SKM-1 (cell line): ENCODE measurements at regions not wholly inside any gene's neighbourhood (a gene's known extent, or its start where the extent isn't known, plus 50 kb on each side); places are given as distances from the start of the nearest gene placed in this dataset.
A peak's percentile ranks its signal among the peaks of the same experiment; 100 is the strongest.
"Not testable (repeated sequence)": the region's sequence is repeated elsewhere in the genome, so short reads cannot be mapped to it uniquely, and the experiment has no call there.

Experiments used
- DNase-seq: peaks from one replicate; lab custom pipeline; 2025; ENCODE audit not compliant: unreplicated experiment; lab: John Stamatoyannopoulos, UW

GRCh38 chr5:106488407-106488806, 1182.3 kb downstream of the EFNA5 start:
- no peak for DNase-seq

DNA sequence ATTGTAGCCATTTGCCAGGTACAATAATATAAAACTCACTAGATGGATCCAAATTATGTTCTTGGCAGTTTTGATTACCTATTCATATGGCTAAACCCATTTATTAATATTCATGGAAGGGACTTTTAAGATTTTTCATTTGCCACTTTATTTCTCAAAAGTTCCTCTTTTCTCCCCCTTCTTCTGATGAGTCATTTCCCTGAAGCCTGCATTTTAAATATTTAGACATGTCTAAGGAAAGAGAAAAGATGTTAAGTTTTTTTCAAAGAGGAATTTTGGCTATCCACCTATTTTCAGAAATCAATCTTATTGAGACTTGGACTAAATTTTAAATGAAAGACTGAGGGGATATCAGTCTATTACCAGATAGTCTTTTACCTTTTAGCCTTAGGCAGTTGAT, 1189.4 kb downstream of the EFNA5 start:
- DNase-seq, result no peak

GRCh38 chr5:106476630-106477029, 1194.1 kb downstream of the EFNA5 start:
- DNase-seq, result no peak

GRCh38 chr5:106474066-106474465, 1196.7 kb downstream of the EFNA5 start:
- DNase-seq, result no peak

DNA sequence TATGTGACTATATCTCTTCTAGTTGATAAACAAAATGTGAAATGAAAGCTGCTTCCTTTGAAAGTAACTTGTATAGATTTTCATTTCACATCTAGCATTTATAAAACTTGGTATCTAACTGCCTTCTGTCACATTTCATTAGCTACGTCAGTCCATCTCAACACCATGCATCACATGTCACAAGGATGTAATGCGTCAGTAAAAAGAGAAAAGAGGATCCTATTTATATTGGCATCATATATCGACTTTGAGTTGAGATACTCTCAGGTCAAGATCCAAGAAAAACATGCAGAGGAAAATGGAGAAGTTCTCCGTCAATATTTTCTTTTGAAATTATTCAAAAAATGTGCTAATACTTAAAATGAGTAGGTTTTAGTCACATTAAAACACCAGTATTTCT, 1211.2 kb downstream of the EFNA5 start:
- DNase-seq, result no peak

- peak; percentile 14 for DNase-seq
Observed at GRCh38 chr5:106454651-106455415, 1215.9 kb downstream of the EFNA5 start.

DNA sequence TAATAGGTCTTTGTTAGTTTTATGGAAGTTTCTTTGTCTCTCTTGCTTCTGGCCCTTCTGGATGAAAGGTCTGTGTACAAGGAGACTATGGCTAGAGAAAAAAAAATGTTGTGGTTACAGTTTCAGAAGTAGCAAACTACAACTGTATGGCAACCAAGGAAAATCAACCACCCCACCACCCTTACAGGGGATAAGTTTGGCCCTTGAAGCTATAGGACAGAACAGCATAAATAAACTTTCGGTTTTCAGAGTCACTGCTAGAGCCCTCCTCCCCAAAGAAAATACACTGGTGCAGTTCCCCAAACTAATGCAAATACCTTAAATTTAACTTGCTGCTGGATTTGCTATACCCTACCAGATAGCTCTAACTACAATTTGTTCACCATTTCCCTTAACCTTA, 1216.7 kb downstream of the EFNA5 start:
- DNase-seq, result no peak

DNA sequence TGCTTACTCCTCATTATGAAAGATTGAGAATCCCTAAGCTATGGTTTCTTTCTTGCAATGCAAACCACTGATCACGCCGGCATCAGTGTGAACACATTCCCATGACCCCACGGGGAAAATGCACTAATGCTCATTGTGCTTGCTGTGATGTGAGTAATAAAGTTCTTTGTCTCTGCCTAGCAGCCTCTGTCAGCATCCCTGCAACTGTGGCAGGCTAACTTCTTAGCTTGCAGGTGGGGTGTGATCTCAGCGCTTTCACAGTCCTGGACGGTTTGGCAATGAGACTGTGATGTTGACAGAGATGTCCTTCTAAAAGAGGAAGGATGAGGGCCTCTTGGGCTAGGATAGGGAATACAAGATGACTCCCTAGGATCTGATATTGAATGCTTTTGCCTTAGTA, 1218.7 kb downstream of the EFNA5 start:
- no peak for DNase-seq

GRCh38 chr5:106443746-106444145, 1227.0 kb downstream of the EFNA5 start:
- DNase-seq, result no peak

GRCh38 chr5:106435185-106435584, 1235.6 kb downstream of the EFNA5 start:
- no peak for DNase-seq

DNA sequence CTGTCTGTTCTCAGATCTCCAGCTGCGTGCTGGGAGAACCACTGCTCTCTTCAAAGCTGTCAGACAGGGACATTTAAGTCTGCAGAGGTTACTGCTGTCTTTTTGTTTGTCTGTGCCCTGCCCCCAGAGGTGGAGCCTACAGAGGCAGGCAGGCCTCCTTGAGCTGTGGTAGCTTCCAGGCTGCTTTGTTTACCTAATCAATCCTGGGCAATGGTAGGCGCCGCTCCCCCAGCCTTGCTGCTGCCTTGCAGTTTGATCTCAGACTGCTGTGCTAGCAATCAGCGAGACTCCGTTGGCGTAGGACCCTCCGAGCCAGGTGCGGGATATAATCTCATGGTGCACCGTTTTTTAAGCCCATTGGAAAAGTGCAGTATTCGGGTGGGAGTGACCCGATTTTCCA, 1240.0 kb downstream of the EFNA5 start:
- DNase-seq, result not testable (repeated sequence)

GRCh38 chr5:106423109-106423897, 1247.4 kb downstream of the EFNA5 start:
- no peak for DNase-seq

- no peak for DNase-seq
Observed at GRCh38 chr5:106420102-106420501, 1250.6 kb downstream of the EFNA5 start.

- DNase-seq, result no peak
Observed at GRCh38 chr5:106418196-106418595, 1252.5 kb downstream of the EFNA5 start.

GRCh38 chr5:106417566-106417965, 1253.2 kb downstream of the EFNA5 start:
- no peak for DNase-seq

DNA sequence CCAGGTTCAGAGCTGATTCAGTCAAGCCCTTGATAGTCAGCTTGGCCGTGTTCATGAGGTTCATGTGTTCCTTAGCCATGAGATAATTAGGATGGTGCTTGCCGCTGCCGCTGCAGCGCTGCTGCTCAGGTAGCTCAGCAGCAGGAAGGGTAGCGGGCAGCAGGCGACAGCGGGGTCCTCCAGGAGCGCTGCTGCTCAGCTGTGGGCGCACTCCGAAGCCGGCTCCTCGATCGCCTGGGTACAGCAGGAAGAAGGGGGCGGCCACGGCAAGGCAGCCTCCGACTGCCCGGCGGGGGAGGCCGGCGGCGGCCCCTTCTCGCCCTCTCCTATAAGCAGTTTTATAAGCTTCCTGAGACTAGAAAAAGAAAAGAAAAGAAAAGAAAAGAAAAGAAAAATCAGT, 1253.6 kb downstream of the EFNA5 start:
- no peak for DNase-seq

DNA sequence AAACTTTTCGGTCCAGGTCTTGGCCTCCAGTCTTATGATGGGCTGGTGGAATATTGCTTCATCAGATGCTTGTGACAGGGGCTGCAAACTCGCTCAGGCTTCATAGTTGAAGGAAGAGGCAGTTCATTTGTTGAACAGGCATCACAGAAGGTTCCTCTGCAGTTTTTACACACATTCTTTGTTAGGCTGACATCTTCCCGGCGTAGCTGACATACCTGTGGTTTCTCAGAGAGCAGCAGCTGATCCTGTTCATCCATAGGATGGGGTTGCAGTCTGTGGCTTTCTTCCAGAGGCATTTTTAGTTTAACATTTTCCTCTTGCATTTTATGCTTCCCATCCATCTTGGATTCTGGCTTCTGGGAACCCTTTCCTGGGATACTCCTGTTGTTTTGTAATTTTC, 1255.2 kb downstream of the EFNA5 start:
- no peak for DNase-seq

GRCh38 chr5:106414342-106414741, 1256.4 kb downstream of the EFNA5 start:
- DNase-seq, result no peak

DNA sequence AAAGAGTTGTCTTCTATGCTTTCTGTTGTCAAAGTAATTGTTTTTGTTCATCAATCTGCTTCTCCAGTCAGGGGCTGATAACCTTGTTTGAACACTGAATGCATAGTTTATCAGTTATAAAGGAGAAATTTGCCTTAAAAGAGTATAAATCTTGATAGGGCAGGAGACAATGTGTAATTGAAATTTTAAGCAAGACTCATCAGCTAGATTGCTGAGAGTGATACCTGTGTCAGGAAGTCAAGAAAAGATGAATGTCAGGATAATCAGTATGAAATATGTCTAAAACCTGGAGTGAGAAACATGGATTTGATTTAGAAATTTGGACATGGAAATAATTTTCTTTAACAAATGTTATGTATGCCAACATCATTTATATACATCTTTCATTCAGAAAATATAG, 1258.1 kb downstream of the EFNA5 start:
- no peak for DNase-seq

- peak; percentile 0 for DNase-seq
Observed at GRCh38 chr5:106408570-106408969, 1262.2 kb downstream of the EFNA5 start.

DNA sequence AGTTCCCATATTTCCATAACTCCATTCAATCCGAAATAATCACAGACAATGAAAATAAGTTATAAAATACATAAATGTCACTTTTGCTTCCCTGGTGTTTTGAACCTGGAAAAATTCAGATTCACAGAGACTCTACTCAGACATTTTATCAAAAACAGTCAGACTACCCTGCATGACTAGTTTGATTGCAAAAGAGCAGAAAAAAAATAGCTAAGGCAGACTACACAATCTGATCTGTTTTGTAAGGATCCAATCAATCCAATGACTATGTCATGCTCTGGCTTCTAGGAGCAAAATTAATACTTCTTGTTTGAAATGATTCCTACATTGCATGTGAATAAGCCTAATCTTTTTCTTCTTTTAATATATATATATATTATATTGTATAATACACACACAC, 1262.6 kb downstream of the EFNA5 start:
- DNase-seq, result no peak

DNA sequence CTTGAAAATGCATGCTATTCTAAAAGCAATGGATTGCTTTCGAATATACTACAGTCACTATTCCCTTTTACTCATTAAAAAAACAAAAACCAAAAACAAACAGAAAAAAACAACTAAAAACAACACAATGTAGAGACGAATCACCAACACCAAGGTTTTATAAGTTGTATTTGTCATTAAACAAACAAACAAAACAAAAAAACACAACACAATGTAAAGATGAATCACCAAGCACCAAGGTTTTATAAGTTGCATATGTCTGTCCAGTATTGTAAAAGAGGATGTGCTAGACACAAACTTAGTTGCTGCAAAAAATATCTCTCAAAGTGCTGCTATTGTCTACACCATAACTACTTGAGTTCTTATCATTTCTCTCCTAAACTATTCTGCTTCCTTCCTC, 1269.2 kb downstream of the EFNA5 start:
- no peak for DNase-seq
